Psoas muscle (tissue), 7 donors: ENCODE measurements at regions not wholly inside any gene's neighbourhood (a gene's known extent, or its start where the extent isn't known, plus 50 kb on each side); places are given as distances from the start of the nearest gene placed in this dataset.

Experiments used
- ATAC-seq, 4 donors: fragments of 200-7000 bp; cut with Tn5 transposase; one replicate each; pipeline ENCODE4 v1.9.1; 2020; ENCODE audit warnings: moderate library complexity in 3 of 4, mild to moderate bottlenecking in 2 of 4
- DNase-seq, 2 donors: peaks; one replicate each; pipeline ENCODE4 v3.0.0-alpha.2; 2020
- H3K27ac ChIP-seq: fragments of 200-600 bp; one replicate; pipeline ENCODE4 v1.8.0; 2022
- H3K27me3 ChIP-seq, 3 donors: fragments of 200-600 bp in 1 of 3; one replicate each; pipeline versions ENCODE4 v1.6.1 to v1.8.0; 2013 to 2022; ENCODE audit warnings: low read length in 2 of 3, mild to moderate bottlenecking in 2 of 3, moderate library complexity in 1 of 3; ENCODE audit not compliant: insufficient read depth in 3 of 3
- H3K36me3 ChIP-seq, 2 donors: fragments of 200-600 bp in 1 of 2; one replicate each; pipeline versions ENCODE4 v1.6.1 to v1.8.0; 2013 to 2022; ENCODE audit warnings: low read depth in 1 of 2, mild to moderate bottlenecking in 1 of 2, moderate library complexity in 1 of 2; ENCODE audit not compliant: insufficient read depth in 1 of 2
- H3K4me1 ChIP-seq: fragments of 200-600 bp; one replicate; pipeline ENCODE4 v1.8.0; 2022
- H3K4me3 ChIP-seq: fragments of 200-600 bp; one replicate; pipeline ENCODE4 v1.8.0; 2022; ENCODE audit warnings: mild to moderate bottlenecking
- H3K9me3 ChIP-seq: fragments of 200-600 bp; one replicate; pipeline ENCODE4 v1.8.0; 2022
- WGBS, 3 donors: extraction: QIAGEN DNeasy Blood & Tissue Kit; methylation state at CpG; one replicate each; pipeline versions ENCODE4 v1.1.6 to v1.1.7; 2013; 5-methylcytosine and 5-hydroxymethylcytosine counted together
- intact Hi-C, 2 donors: fragments of 100-400 bp; cut with DNase I; formaldehyde crosslinking; loops; one replicate each; pipeline versions ENCODE4 v1.11.0 to v1.14.2; 2022
- TF ChIP-seq, protein P1 (sequence below): fragments of 200-600 bp; IDR thresholded peaks from one replicate; pipeline ENCODE4 v1.8.0; 2022; ENCODE audit warnings: antibody characterized with exemption
- donor health status: healthy with polysubstance abuse.
- donor health status: DM: no; HTN: no; CAD: no; lungs with moderate emphysema.
- donor health status: Bipolar disorder and iron deficiency.
- donor health status: healthy.
- donor health status: DM: yes; HTN: yes; CAD: no.
- donor health status: DM: no; HTN: no; CAD: no.
- donor health status: DM: yes; HTN: yes; CAD: no.

DNA sequence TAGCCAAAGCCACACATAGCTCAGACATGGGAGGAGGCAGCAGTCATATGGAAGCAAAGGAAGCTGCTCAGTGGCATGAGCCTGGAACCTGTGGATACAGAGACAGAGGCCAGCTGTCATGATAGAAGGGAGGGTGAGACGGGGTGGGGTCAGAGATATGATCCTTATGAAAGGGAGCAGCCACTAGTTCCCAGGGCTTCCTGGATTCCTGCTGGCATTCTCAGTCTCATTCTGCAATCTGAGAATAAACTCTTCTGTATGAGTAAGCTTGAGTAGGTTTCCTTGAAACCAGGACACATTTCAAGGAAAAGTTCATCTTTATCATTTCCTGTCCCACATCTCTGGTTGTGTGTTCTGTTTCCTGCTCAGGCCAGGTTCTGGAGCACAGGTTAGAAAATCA lies 220.2 kb upstream of the SNX19 start:
- H3K9me3 ChIP-seq, result no peaks in the 10 kb centered on the region
- H3K36me3 ChIP-seq, result no peaks in the 10 kb centered on the region
- no peak overlapping the region for H3K4me3 ChIP-seq
- TF ChIP-seq, protein P1, sequence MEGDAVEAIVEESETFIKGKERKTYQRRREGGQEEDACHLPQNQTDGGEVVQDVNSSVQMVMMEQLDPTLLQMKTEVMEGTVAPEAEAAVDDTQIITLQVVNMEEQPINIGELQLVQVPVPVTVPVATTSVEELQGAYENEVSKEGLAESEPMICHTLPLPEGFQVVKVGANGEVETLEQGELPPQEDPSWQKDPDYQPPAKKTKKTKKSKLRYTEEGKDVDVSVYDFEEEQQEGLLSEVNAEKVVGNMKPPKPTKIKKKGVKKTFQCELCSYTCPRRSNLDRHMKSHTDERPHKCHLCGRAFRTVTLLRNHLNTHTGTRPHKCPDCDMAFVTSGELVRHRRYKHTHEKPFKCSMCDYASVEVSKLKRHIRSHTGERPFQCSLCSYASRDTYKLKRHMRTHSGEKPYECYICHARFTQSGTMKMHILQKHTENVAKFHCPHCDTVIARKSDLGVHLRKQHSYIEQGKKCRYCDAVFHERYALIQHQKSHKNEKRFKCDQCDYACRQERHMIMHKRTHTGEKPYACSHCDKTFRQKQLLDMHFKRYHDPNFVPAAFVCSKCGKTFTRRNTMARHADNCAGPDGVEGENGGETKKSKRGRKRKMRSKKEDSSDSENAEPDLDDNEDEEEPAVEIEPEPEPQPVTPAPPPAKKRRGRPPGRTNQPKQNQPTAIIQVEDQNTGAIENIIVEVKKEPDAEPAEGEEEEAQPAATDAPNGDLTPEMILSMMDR, result no peak
- WGBS, 3 donors, result 0 to 55% (median 0%) methylated on average over 1 of the region's 1 CpG
- no peak for DNase-seq
- no peak for ATAC-seq
- H3K4me1 ChIP-seq, result no peaks in the 10 kb centered on the region
- no peaks in the 10 kb centered on the region for H3K27me3 ChIP-seq
- intact Hi-C loops, result no loop called here
- no peak overlapping the region for H3K27ac ChIP-seq

DNA sequence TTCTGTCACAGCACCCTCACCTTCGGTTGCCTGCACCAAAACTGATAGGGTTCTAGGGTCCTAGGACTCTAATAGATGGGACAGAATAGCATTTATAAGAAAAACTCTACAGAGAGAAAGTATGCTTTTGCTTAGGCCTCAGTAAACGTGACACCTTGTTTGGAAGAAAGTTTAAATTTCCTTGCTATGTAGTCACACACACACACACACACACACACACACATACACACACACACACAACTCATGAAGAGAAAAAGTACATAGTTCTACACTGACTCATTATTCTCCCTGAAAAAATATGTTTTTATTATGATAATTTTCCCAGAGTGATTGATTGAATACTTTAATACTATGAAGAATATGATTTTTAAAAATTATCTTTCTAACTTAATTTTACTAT lies 220.8 kb upstream of the SNX19 start:
- no peaks in the 10 kb centered on the region for H3K36me3 ChIP-seq
- no peak for DNase-seq
- no peak overlapping the region for H3K27ac ChIP-seq
- intact Hi-C loops, result no loop called here
- WGBS, 3 donors, result 60 to 81% (median 68%) methylated on average over 2 of the region's 2 CpGs
- H3K4me3 ChIP-seq, result no peak overlapping the region
- H3K27me3 ChIP-seq, result no peaks in the 10 kb centered on the region
- no peak for ATAC-seq
- no peaks in the 10 kb centered on the region for H3K9me3 ChIP-seq
- H3K4me1 ChIP-seq, result no peaks in the 10 kb centered on the region
- TF ChIP-seq, protein P1, result no peak

DNA sequence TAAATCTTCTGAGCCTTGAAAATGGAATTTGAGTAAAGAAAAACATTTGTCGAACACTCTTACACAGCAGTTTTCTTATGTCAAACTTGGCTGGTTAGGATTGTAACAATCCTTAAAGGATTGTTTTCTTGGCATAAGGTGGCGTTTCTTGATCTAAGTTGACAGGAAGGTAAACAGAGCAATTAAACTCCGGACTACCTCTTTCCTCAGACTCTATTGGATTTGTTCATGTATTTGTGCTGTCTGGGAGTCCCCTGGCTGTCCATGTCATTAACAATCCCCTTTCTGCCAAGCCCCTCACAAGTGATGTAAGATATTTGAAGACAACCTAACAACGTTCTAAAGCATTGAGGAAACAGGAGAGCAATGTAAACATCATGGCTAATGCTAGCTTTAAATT lies 222.5 kb upstream of the SNX19 start:
- no peak for ATAC-seq

DNA sequence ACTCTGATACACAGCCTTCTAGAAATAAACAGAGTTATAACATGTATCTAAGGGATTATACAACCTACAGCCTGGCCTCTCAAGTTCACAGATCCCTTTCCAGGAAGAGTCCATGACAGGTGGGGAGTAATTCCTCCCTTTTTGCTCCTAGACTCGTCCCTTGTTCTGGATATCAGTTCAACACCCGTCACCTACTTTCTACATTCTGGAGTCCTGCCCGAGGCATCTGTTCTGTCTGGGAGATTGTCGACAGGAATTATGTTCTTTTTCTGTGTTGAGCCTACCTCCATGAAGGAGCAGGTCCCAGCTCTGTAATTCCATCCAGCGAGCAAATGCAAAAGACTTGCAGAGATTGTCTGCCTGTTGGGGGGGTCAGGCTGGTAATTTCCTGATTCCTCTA lies 224.6 kb upstream of the NTM start:
- Histone ChIP-seq H3K9me3 (no peaks in the 10 kb centered on the region), H3K27me3 (no peaks in the 10 kb centered on the region), H3K36me3 (no peaks in the 10 kb centered on the region), H3K4me3 (no peak overlapping the region), H3K27ac (no peak overlapping the region), H3K4me1 (no peaks in the 10 kb centered on the region)
- TF ChIP-seq, protein P1, result no peak
- ATAC-seq (no peak), DNase-seq (no peak)
- intact Hi-C loops, result no loop called here
- WGBS, 3 donors, result 19 to 48% (median 25%) methylated on average over 5 of the region's 5 CpGs

More for the DNA sequence above, 222.5 kb upstream of the SNX19 start:
- Histone ChIP-seq H3K36me3 (no peaks in the 10 kb centered on the region), H3K4me3 (no peak overlapping the region), H3K9me3 (no peaks in the 10 kb centered on the region), H3K4me1 (no peaks in the 10 kb centered on the region), H3K27me3 (no peaks in the 10 kb centered on the region), H3K27ac (no peak overlapping the region)
- intact Hi-C loops, result no loop called here
- DNase-seq, result no peak
- WGBS, 3 donors, result 49 to 54% (median 52%) methylated on average over 4 of the region's 4 CpGs
- TF ChIP-seq, protein P1, result no peak

DNA sequence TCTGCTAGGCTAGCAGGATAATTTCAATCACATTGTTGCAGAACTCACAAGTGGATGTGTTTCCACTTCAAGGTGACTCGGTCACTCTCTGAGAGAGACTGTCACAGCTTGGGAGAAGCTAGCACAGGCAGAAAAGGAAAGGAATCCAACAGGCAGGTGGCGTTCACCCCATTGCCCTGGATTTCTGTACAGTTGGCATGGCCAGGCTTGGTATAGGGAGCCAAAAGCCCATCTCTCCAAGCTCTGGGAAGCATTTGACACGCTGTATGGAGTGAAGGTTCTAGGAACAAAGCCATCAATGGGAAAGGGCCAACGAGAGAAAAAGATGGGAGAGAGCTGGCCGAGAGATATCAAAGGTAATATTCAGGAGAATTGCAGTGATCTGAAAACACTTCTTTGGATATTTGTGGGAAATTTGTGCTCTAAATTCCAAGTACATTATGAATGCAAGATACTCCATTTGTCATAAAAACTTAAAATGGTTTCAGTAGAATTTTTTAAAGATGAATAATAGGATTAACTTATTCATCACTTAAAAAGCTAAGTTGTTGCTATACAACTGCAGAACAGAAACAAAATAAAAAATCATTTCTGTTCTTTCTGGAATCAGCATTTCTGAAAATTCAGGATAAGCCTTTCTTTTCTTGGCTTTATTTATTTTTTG lies 223.5 kb upstream of the NTM start:
- H3K4me3 ChIP-seq, result no peak overlapping the region
- WGBS, 3 donors, result 26 to 39% (median 39%) methylated on average over 5 of the region's 5 CpGs
- TF ChIP-seq, protein P1, result no peak
- no peak overlapping the region for H3K27ac ChIP-seq
- H3K4me1 ChIP-seq, result no peaks in the 10 kb centered on the region
- no peaks in the 10 kb centered on the region for H3K27me3 ChIP-seq
- intact Hi-C loops, result no loop called here
- DNase-seq (no peak), ATAC-seq (no peak)
- H3K36me3 ChIP-seq, result no peaks in the 10 kb centered on the region
- no peaks in the 10 kb centered on the region for H3K9me3 ChIP-seq
